ENCODE measurements at regions not wholly inside any gene's neighbourhood (a gene's known extent, or its start where the extent isn't known, plus 50 kb on each side); places are given as distances from the start of the nearest gene placed in this dataset.

GRCh38 chr5:61734001-61734400 is 401.9 kb downstream of the ZSWIM6 start:
- no peak for TF ChIP-seq POLR2A (IDR thresholded peaks at IDR 0.05)
- TF ChIP-seq, protein P1, sequence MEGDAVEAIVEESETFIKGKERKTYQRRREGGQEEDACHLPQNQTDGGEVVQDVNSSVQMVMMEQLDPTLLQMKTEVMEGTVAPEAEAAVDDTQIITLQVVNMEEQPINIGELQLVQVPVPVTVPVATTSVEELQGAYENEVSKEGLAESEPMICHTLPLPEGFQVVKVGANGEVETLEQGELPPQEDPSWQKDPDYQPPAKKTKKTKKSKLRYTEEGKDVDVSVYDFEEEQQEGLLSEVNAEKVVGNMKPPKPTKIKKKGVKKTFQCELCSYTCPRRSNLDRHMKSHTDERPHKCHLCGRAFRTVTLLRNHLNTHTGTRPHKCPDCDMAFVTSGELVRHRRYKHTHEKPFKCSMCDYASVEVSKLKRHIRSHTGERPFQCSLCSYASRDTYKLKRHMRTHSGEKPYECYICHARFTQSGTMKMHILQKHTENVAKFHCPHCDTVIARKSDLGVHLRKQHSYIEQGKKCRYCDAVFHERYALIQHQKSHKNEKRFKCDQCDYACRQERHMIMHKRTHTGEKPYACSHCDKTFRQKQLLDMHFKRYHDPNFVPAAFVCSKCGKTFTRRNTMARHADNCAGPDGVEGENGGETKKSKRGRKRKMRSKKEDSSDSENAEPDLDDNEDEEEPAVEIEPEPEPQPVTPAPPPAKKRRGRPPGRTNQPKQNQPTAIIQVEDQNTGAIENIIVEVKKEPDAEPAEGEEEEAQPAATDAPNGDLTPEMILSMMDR (IDR thresholded peaks at IDR 0.05), result no peak
- no peak for TF ChIP-seq EP300 (IDR thresholded peaks at IDR 0.05)
- no peak for TF ChIP-seq POLR2AphosphoS5 (IDR thresholded peaks at IDR 0.05)
